Umbilical cord (tissue), 1 donor: ENCODE measurements at regions not wholly inside any gene's neighbourhood (a gene's known extent, or its start where the extent isn't known, plus 50 kb on each side); places are given as distances from the start of the nearest gene placed in this dataset.
"Not testable (repeated sequence)": the region's sequence is repeated elsewhere in the genome, so short reads cannot be mapped to it uniquely, and the experiment has no call there.

ENCODE experiments used
- DNase-seq: peaks from one replicate; pipeline ENCODE4 v3.0.0-alpha.2; 2015; ENCODE audit warnings: low spot score

DNA sequence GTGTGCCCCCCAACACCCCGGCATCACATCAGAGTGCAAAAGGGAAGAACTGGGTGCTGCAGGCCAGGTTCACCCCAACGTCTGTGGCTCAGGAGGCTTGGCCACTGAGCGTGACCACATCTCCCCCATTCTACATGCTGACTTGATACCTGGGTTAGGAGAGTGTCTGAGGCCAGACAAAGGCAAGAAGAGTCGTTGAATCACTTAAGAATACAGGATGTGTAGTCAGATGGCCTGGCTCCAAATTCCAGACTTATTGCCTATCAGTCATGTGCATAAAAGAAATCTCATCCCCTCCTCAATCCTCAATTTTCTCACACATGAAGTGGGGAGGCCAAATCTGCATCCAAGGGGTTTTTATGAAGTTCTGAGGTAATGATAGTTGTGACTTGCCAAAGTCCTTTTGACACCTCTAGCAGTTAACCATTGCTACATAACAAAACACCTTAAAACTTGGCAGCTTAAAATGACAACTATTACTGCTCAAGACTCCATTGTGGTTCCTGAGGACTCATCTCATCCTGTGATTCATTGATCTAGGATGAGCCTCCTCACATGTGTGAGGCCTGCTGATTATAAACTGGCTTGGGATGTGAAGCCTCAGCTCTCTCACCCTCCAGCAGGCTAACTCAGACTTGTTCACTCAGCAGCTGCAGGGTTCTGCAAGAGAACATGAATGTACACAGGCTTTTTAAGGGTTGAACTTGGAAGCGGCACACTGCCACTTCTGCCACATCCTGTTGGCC lies 138.8 kb upstream of the TLE3 start:
- no peak for DNase-seq

DNA sequence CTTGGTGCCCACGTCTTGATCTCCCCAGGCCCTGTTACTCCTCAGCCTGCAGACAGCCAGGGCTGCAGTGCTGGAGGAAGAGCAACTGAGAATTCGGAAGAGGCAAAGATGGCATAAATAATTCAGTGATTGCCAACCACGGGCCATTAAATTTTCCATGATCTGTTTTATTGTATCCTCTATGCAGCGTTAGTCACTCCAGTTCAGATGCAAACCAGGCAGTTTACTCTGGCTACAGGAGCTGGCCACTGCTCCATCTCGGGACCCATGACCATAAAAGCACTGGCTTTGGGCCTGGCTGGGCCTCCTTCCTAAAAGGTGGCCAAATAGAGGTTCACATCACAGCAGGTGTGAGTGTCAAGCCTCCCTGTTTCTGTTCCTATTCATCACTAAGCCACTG lies 137.6 kb upstream of the TLE3 start:
- DNase-seq = no peak

GRCh38 chr15:70234256-70234905 lies 136.7 kb upstream of the TLE3 start:
- DNase-seq = peak; percentile 82

GRCh38 chr15:70231484-70231883 lies 133.8 kb upstream of the TLE3 start:
- no peak for DNase-seq

GRCh38 chr15:70227918-70228317 lies 130.2 kb upstream of the TLE3 start:
- not testable (repeated sequence) for DNase-seq

GRCh38 chr15:70227147-70227546 lies 129.4 kb upstream of the TLE3 start:
- no peak for DNase-seq

GRCh38 chr15:70226337-70226980 lies 128.7 kb upstream of the TLE3 start:
- DNase-seq = no peak

DNA sequence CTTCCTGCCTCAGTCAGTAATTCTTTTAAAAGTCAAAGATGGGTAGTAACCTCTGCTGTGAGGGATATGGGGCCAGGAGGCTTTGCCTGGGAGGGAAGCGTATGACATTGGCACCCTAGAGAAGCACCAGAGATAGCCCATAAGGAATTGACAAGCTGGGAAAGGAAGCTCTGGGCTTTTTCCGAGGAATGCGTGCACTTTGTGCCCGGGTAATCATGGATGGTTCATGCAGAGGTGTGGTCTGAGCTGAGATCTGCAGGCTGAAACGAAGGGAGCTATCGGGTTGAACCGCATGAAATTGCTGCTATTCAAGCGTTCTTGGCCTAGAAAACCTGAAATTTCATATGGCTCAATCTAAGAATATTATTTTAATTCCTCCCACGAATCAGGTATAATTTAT lies 127.7 kb upstream of the TLE3 start:
- no peak for DNase-seq

DNA sequence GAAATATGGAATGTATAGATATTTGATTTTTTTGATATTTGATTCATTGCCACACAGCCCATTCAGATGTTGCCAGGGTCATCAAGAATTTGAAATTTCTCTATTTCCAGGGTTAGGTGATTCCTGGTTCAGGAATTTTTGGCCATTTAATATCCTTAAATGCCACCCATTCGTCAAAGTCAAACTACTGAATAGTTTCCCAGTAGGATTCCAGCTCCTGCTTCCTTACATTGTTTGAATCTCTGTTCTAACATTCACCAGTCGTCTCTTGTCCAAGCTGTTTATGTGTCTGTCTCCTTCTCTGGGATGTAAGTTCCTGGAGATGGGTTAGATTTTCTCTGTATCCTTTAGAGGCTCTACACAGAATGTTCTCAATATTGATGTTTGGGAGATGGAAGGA lies 124.9 kb upstream of the TLE3 start:
- no peak for DNase-seq

DNA sequence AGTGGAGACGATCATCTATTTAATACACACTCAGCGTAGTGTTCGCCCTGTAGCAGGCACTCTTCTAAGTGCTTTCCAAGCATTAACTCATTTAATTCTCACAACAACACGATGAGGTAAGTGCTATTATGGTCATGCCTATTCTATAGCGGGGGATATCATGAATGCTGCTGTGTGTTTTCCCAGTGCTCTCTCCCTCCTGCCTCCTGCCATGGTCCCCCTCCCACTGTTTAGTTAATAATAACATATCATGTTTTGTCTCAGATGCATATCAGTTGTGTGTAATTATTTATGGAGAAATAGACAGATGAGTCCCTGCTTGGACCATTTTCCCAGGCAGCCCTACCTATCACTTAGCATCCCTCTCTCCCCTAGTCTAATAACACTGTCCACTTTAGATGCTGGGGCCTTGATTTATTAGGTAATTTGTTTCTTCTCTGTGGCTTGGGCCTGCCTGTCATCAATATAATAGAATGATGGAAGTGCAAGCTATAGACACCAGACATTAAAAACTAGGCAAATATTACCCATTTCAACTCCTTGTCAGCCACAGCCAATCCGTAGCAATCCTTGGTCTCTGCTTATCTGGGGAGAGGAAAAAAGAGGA lies 122.9 kb upstream of the TLE3 start:
- DNase-seq = no peak

DNA sequence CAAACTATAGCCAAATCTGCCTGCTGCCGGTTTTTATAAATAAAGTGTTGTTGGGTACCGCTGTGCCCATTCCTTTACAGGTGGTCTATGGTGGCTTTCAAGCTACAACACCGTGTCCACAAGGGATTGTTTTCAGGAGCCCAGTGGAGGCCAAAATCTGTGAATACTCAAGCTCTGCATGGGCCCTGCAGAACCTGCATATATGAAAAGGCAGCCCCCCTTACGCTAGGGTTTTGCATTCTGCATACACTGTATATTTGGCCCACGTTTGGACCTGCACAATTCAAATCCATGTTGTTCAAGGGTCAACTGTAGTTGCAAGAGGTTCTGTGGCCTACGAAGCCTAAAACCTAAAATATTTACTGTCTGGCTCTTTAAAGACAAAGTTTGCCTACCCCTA lies 122.2 kb upstream of the TLE3 start:
- DNase-seq = no peak

DNA sequence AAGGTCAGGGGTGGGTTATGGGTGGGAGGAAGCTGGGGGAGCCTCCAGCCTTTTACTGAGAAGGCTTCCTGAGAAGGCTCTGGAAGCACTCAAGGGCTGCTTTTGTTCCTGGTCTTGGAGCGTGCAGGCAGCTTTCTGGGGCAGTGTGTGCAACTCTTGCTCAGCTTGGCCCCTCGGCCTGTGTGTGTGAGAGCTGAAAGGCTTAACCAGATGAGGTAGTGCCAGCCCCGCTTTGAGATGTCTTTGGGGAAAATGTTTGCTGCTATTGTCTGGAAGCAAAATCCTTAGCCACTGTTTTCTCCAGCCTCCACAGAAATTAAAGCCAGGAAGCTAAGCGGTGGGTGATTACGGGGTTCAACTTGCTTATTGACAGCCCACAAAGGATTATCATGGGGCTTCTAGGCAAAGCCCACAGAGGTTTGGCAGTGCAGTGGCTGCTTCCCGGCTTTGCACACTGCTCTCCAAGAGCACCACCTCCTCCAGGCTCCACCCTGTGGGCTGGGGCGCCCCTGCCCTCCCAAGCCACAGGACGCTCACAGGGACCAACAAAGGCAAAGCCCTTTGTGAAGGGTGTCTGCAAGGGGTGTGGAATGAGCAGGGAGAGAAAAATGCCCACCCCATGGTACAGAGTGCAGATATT lies 121.7 kb upstream of the TLE3 start:
- DNase-seq = peak; percentile 86

GRCh38 chr15:70217226-70218160 lies 119.8 kb upstream of the TLE3 start:
- no peak for DNase-seq

DNA sequence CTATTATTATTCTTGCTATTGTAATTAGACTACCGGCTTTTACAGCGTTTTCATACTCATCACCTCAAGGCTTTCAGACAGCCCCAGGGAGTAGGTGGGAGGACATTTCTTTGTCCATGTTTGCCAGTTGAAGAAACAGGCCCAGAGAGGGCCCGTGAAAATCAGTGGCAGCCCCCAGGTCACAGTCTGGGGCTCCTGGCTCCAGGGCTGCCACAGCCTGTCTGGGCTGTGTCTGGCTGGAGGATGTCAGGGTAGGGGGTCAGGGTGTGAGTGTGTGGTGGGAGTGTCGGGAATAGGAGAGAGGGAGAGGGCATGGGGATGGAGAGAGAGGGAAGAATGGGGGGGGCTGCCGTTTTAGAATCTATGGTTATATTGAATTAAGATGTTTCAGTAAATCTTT lies 118.2 kb upstream of the TLE3 start:
- DNase-seq = no peak

GRCh38 chr15:70214941-70215635 lies 117.4 kb upstream of the TLE3 start:
- DNase-seq = no peak

- no peak for DNase-seq
Observed at GRCh38 chr15:70214276-70214675, 116.6 kb upstream of the TLE3 start.

- DNase-seq = peak; percentile 27
Observed at GRCh38 chr15:70213794-70214193, 116.1 kb upstream of the TLE3 start.

DNA sequence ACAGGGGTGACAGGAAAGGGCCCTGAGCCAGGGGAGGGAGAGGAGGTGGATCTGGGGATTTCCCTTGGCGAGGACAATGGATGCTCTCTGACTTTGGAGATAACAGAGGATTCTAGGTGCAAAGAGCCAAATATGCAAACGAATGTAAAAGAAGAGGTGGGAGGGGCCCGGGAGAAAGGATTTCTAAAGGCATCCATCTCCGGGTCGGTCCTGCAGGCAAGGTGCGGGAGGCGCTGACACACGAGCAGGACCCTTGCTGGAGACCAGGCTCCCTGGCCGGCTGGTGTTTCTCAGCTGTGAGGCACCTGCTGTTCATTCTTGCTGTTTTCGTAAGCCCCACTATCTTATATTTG lies 115.2 kb upstream of the TLE3 start:
- DNase-seq = no peak

DNA sequence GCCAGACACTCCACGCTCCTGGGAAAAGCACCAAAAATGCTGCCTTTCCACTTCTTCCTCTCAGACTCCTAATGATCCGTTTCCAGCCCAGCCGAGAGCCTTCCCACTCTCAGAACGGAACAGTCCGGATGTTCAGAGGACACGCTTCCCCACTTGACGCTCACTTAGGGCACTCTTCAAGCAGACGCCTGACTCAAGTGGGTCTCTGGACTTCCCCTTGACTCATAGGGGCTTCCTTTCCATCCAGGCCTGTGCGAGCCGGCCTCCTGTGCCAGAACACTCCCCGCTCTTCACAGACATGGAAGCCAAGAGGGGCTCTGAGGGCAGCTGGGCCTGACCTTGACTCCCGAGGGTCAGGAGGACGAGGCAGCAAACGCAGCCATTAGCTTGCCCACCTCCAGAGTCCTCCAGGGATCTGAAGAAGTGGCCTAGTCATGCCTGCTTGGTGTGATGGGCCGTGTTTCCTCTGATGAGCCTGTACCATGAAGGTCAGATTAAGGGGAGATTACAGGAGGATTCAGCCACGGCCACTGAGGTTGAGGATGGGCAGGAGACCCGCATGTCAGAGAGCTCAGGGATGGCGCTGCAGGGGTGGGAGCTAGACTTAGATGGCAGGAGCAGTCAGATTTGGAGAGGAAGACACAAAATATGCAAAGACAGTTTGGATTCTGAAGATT lies 114.7 kb upstream of the TLE3 start:
- DNase-seq = no peak

DNA sequence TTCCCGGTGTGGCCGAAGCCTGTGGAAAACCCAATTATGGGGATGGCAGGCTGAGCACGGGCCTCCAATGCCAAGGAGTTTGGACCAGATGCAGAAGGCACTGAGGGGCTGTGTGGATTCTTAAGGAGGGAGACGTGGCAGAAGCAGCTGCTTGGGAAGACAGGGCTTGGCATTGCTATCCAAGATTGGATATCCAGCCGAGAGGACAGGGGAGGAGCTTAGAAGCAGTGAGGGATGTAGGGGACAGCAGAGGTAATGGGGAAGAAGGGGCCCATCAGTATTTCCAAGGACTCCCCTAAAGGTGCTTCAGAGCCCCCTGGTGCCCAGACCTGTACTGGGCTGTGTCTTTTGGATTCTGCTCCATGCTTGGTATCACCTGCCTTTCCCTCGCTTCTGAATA lies 112.8 kb upstream of the TLE3 start:
- DNase-seq = no peak
